BE2C (cell line): ENCODE measurements at regions not wholly inside any gene's neighbourhood (a gene's known extent, or its start where the extent isn't known, plus 50 kb on each side); places are given as distances from the start of the nearest gene placed in this dataset.
A peak's percentile ranks its signal among the peaks of the same experiment; 100 is the strongest.

Experiments used
- DNase-seq: peaks from one replicate; pipeline ENCODE4 v3.0.0-alpha.2; 2020
- H3K27me3 ChIP-seq: fragments of 250-450 bp; sonication (Bioruptor Pico); 2 replicates; pipeline ENCODE4 v1.5.1; 2020; ENCODE audit warnings: mild to moderate bottlenecking
- H3K36me3 ChIP-seq: fragments of 250-450 bp; sonication (Bioruptor Pico); 2 replicates; pipeline ENCODE4 v1.5.1; 2020; ENCODE audit warnings: mild to moderate bottlenecking
- H3K4me1 ChIP-seq: fragments of 250-450 bp; sonication (Bioruptor Pico); 2 replicates; pipeline ENCODE4 v1.5.1; 2020
- H3K4me3 ChIP-seq: 2 replicates; pipeline ENCODE4 v1.5.1; 2011; ENCODE audit warnings: low read depth, low read length
- H3K9me3 ChIP-seq: fragments of 250-450 bp; sonication (Bioruptor Pico); 2 replicates; pipeline ENCODE4 v1.5.1; 2020
- CTCF ChIP-seq: IDR thresholded peaks from 2 replicates; pipeline ENCODE4 v1.5.1; 2012; ENCODE audit warnings: mild to moderate bottlenecking, low read depth, low read length

GRCh38 chr3:182392182-182392937, 400.9 kb upstream of the ATP11B start:
- Histone ChIP-seq H3K27me3 (0 out of 2 replicates have a peak, but pooled peaks cover 4% of the 10 kb centered on the region), H3K4me1 (no peaks in the 10 kb centered on the region), H3K9me3 (no peaks in the 10 kb centered on the region), H3K4me3 (no peak overlapping the region), H3K36me3 (no peaks in the 10 kb centered on the region)
- peak; percentile 34 for TF ChIP-seq CTCF
- DNase-seq: no peak

DNA sequence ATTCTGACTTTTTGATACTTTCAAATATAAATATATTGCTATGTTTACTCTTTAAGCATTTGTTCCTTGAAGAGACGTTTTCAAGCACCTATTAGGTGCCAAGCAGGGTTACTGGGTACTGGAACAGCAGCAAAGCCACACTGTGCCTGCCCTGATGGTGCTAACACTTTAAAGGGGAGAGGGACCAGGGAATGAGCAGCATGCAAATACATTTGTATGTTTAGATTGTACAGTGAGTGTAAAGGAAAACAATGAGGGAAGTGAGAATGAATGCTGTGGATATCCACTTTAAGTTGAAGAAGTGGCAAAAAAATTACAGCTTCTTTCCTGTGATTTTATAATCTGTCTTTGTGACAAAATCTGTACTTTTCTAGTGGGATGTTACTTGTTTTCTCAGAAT, 400.2 kb upstream of the ATP11B start:
- H3K36me3 ChIP-seq: no peaks in the 10 kb centered on the region
- no peak for DNase-seq
- 0 out of 2 replicates have a peak, but pooled peaks cover 4% of the 10 kb centered on the region for H3K27me3 ChIP-seq
- TF ChIP-seq CTCF: no peak
- no peaks in the 10 kb centered on the region for H3K4me1 ChIP-seq
- H3K4me3 ChIP-seq: no peak overlapping the region
- H3K9me3 ChIP-seq: no peaks in the 10 kb centered on the region

- peaks cover 4% of the 10 kb centered on the region; the same call in 1 of the 2 replicates for H3K27me3 ChIP-seq
- DNase-seq: no peak
- no peak for TF ChIP-seq CTCF
- no peaks in the 10 kb centered on the region for H3K4me1 ChIP-seq
- H3K9me3 ChIP-seq: no peaks in the 10 kb centered on the region
- no peak overlapping the region for H3K4me3 ChIP-seq
- H3K36me3 ChIP-seq: no peaks in the 10 kb centered on the region
These were observed 399.4 kb upstream of the ATP11B start for GRCh38 chr3:182393830-182394367.

DNA sequence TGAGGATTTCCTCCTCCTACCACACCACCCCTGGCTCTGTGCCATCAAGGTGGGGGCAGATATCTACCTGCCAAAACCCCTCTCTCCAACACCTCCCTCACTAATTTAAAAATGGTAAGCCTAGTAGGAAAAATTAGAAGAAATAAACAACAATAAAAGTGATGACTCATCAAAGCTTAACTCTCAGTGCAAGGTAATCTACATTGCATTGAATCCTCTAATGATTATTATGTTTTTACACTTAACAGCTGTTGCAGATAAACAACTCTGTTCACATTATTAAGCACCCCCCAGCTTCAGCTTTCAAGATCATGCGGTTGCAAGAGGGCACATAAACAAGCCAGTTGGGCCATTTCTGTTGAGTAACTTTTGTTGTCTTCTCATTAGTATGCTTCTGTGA, 396.1 kb upstream of the ATP11B start:
- H3K4me1 ChIP-seq: no peaks in the 10 kb centered on the region
- no peaks in the 10 kb centered on the region; the same call in 1 of the 2 replicates for H3K27me3 ChIP-seq
- no peaks in the 10 kb centered on the region for H3K9me3 ChIP-seq
- DNase-seq: no peak
- no peak overlapping the region for H3K4me3 ChIP-seq
- H3K36me3 ChIP-seq: no peaks in the 10 kb centered on the region
- no peak for TF ChIP-seq CTCF

- no peaks in the 10 kb centered on the region for H3K4me1 ChIP-seq
- H3K4me3 ChIP-seq: no peak overlapping the region
- DNase-seq: no peak
- no peaks in the 10 kb centered on the region for H3K36me3 ChIP-seq
- no peak for TF ChIP-seq CTCF
- H3K9me3 ChIP-seq: no peaks in the 10 kb centered on the region
- H3K27me3 ChIP-seq: no peaks in the 10 kb centered on the region; the same call in 1 of the 2 replicates
These were observed 393.1 kb upstream of the ATP11B start for GRCh38 chr3:182399978-182400737.
